OCI-M2 (cell line): ENCODE measurements at regions not wholly inside any gene's neighbourhood (a gene's known extent, or its start where the extent isn't known, plus 50 kb on each side); places are given as distances from the start of the nearest gene placed in this dataset.
"Not testable (repeated sequence)": the region's sequence is repeated elsewhere in the genome, so short reads cannot be mapped to it uniquely, and the experiment has no call there.

Experiments
- DNase-seq: peaks from one replicate; lab custom pipeline; 2025; ENCODE audit not compliant: unreplicated experiment; lab: John Stamatoyannopoulos, UW

DNA sequence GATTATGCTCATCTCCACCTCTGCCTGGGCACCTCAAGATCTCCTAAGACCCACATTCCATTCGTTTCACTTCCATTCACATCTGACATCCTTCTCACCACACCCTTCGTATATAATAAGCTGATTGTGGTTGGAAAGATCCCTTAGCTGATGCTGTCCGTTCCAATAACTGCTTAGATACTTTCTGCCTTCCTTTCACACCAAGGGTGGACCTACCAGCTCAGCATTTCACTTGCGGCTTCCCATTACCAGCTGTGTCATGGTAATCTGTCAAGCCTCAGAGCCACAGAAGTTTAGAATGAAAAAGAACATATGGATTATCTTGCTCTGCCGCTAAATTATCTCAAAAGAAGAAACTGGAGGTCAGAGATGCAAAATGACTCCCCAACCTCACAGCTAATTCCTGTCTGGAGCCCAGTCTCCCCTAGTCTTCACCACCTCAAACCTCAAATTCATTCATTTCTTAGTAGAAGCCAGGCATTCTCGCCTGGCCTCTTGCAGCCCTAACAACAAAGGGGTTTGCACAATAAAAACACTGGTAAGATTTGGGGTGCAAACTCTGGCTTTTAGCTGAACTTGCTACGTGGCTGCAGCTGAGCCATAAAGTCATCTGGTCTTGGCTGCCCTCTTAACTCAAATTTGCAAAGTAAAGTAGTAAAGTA, 182.8 kb upstream of the HS3ST3A1 start:
- DNase-seq = no peak

DNA sequence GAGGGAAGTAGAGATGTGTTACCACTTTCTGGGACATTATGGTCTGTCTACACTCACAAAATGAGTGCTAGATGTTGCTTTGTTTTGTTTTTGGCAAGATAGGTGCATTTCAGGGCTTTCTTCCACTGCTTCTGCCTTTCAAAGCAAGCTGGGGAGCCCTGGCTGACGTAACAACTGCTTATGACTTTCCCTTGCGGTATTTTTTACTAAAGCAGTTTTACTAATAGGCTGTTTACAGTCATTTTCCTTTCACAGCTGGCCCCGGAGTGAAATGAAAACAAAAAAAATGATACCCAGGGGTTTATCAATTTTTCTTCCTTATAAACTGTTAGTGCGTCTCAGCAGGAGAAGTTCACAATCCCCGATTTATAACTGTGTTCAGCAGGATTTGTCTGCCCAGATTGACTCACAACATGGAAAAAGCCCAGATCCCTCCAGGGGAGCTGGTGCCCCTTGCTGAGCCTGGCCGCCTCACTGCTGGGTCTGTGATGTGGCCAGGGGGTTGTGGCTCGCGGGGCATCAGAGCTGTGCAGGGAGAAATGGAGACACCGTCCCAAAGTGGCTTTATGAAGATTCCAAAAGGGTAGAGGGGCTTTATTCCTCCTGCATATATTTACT, 184.4 kb upstream of the HS3ST3A1 start:
- DNase-seq = no peak

DNA sequence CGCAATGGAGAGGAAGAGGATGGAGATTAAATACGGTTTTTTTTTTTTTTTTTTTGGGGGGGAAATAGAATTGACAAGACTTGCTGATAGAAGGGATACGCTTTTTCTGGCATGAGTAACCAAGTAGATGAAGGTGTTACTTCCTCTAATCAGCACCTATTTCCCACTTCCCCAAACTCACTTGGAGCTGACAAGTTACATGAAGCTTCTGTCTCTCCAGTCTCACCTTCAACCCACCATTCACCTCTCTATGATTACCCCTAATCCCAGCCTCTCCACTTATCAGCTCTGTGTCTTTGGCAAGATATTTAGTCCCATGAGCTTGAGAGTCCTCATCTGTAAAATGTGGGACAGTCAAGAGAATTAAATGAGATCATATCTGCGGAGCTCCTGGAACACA, 185.9 kb upstream of the HS3ST3A1 start:
- DNase-seq = no peak

DNA sequence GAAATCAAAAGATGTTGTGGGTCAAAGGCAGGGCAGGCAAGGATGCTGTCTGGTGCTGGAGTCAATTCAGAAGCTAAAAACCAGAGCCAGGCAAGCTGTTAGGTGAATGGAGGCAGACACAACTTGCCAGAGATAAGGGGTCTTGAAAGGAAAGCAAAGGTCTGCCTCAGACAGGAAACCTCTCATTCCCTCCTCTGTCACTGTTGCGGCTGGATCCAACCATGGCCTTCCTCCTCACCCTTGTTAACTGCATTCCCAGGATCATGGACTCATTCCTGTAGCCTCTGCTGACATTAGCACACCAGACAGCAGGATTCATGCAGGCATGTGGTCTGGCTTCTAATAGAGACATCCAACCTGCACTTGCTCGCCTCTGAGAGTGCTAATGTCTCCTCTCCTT, 186.7 kb upstream of the HS3ST3A1 start:
- DNase-seq = no peak

DNA sequence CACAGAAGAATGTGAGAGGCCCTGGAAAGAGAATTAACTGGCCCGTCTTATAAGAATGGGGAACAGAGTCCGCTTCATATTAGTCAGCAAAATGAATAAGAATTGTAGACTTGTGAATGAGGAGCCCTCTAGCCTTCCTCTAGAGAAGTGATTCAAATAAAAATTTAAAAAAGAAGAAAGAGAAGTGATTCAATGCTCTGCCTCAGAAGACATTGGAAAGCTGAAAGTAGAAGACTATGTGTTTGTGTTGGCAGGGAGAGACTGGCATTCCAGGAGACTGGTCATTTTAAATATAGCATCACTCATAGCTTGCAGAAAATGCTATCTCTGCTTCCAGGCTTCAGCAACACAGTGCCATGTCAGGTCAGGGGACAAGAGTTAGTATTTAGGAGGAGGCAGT, 190.6 kb upstream of the HS3ST3A1 start:
- no peak for DNase-seq

DNA sequence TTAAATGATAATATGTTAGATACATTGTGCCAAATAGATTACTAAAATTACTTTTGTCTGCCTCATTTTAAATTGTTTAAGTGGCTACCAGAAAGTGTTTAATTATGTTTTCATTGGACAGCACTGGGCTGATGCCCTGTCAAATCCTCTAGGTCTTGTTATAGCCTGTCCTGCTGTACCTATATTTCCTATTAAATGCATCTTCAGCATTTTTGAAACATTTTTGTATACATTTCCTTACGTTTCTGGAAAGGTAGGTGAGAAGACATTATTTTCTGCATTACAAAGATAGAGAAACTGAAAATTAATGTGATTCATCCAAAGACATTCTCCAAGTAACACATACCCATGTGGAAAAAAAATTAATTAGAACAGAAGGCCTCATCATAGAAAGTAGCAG, 192.2 kb upstream of the HS3ST3A1 start:
- DNase-seq = no peak

DNA sequence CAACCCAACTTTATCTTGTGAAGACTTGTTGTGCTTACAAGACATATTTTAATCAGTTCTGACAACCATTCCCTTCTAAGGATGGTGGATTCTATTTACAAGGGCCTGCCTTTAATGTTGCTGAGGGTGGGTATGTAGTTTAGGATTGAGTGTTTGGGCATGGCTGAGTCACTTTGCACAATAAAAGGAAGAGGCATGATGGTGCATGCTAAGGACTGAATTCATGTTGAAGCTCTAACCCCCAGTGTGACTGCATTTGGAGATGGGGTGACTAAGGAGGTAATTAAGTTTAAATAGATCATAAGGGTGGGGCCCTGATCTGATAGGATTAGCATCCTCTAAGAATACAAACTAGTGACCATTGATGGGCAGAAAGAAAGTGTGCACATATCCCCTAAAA, 196.1 kb upstream of the HS3ST3A1 start:
- DNase-seq = no peak

DNA sequence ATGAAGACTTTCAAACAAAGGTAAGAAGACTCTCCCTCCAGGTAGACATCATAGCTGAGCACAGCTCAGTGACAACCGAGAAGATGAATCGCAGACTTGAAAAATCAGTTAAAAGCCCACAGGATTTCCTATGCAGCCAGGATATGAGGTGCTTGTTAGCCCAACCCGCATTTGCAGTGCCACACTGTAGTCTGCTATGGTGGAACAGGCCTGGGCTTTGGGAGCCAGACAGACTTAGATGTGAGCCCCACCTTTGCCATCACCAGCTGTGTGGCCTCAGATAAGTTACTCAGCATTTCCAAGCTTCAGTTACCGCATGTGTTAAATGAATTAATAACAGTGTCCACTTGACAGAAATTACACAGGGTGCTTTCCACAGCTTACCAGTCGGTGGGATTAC, 204.4 kb upstream of the HS3ST3A1 start:
- DNase-seq = no peak

DNA sequence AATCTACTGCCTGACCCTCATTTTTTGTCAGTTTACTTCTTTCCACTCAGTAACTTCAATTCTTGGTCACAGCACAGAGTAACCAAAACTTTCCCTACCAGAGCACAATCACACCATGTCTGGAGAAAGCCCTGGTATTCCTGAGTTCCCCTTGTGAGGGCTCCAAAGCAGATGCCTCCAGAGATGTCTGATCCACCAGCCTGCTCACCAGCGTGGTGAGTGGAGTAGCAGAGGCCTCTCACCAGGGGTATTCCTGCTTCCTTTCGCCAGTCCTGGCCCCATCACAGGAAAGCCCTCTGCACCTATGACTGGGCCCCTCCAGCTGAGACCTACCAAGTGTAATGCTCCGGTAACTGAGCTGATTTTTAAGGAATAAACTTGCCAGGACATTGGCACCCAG, 205.4 kb upstream of the HS3ST3A1 start:
- DNase-seq = no peak

DNA sequence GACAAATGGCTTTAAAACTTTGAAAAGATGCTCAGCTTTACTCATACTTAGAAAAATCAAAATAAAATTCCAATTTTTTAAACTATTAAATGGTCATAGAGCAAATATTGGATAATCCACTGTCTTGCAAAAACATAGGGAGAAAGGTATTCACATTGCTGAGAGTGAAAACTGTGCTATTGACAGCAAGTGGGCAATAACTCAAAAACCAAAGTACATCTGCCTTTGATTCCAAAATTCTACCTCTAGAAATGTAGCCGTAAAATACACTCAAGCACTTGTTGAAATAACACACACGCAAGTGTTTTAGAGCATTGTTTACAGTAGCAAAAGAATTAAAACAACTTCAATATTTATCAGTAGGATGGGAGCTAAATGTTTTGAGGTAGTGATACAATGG, 210.6 kb upstream of the HS3ST3A1 start:
- no peak for DNase-seq

DNA sequence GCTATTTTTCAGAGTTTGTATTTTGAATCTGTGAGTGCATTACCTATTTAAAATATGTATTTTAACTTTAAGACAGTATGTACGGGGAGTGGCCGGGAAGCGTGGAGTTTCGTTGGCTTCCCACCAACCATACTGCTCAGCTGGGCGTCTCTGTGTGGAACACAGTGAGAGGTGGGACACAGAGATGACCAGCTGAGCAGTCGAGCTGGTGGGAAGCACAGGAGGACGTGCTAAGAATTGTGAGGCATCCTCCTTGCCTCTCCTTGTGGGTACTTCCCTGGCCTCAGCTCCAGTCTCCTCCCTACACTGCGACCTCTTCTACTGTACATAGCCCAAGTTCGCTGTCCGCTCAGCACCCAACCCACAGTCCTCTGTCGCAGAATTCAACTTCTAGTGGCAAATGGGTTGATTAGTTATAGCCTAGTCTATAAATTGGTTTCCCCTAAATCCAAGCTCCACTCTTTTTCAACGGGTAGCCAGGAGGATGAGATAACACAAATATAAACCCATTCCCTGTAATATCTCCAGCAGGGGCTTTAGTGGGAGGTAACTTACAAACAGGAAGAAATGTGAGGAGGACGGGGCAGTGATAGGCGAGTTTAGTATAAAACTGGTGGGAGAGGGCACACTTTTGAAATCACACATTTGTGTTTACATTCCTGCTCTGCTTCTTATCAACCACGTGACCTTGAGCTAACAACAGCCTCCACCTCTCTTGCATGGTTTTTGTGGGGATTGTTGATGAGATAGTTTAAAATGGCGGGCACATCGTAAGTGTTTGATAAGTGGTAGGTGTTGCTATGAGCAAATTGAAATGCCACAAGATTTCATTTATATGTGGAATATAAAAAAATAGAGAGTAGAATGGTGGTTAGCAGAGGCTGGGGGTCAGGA, 211.9 kb upstream of the HS3ST3A1 start:
- DNase-seq = no peak

DNA sequence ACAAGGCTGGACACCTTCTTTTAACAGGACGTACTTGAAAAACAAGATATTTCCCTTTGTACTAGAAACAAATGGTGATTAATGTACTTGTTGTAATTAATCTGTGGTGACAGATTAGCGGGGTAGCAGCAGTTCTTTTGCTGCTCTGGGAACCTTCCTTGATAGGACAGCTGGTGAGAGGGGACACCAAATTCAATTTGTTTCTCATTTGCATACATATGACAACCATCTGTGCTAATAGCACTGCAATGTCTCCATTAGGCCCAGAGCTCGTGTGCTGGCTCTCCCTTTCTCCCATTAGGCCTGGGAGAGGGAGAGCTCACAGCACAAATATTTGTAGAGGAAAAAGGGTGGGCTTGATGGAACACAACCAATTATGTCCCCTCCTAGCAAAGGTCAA, 221.0 kb upstream of the HS3ST3A1 start:
- DNase-seq = no peak

DNA sequence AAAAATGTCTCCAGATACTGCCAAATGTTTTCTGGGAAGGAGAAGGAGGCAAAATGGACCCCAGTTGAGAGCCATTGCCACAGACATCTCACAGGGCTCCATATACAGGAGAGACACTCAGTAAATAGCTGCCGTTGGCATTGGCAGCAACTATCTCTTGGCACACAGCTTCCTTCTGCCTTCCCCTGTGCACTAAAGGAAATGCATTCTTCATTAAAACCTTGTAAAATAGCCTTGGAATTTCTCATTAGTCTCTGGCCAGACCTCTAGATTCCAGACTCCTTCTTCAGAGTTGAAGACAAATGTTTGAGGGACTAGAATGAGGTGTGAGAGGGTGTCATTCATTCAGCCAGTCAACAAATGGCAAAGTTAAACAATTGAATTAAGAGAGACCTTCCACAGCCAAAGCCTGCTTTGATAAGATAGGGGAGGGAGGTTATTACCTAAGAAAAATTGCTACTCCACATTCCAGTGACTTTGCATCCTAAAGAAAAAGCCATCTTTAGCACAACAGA, 223.9 kb upstream of the HS3ST3A1 start:
- no peak for DNase-seq

DNA sequence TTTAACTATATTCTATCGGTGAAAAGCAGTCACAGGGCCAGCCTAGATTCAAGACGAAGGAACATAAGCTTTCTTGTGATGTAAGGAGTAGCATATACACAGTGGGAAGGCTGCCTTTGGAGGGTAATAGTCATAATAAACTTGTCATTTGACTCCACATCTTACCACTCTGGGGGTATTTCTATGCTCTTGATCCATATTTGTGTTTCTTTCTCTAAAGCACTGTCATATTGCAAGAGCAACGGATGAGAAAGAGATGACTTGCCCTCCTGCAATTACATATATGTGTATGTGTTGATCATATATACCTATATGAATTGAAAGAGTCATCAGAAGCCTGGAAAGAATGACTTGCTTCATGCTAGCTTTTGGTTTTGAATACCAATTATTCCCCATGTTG, 225.4 kb upstream of the HS3ST3A1 start:
- no peak for DNase-seq

DNA sequence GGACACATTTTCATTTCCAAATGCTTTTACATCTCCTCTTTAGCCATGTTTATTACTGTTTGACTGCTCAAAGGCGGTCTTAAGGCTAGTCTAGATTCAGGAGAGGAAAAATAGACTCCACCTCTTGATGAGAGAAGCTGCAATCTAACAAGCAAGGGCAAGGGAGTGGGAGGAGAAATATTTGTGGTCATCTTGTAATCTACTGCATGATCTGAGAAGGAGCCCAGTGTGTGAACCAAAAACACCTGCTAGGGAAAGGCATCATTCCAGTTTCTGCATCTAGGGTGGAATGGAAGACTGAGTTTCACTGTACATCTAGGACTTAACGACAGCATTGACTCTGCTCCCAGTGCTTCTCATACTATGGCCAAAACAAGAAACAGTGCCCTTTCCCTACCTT, 232.2 kb upstream of the HS3ST3A1 start:
- no peak for DNase-seq

DNA sequence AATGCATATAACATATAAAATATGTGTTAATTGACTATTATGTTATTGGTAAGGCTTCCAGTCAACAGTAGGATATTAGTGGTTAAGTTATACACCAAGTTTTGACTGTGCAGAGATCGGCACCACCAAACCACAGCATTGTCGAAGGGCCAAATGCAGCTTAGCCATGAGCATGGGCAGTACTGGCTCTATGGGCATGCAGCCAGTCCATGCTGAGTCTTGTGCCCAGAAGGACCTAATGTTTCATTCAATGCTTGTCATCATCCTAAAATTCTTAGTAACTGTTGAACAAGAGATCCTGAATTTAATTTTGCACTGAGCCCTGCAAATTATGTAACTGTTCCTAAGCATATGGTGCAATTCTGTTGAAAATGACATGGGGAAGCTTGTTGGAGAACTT, 233.4 kb upstream of the HS3ST3A1 start:
- no peak for DNase-seq

DNA sequence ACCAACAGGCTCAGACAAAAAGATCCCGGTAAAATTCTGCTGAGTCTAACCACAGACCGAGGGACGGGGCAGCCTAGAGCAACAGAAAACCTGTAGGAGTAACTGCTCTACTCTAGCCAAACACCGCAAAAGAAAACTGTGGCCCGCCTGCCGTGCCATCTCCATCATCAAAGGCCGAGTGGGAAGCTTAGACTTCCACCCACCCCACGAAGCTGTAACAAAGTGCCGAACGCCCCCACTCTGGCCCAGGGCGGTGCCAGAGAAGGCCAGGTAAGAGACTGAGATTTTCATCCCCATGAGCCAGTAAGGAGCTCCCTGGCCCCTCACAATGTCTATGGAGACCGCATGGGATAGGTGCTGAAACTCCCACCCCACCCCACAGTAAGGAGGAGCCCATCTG, 231.9 kb upstream of the COX10 start:
- DNase-seq = no peak

DNA sequence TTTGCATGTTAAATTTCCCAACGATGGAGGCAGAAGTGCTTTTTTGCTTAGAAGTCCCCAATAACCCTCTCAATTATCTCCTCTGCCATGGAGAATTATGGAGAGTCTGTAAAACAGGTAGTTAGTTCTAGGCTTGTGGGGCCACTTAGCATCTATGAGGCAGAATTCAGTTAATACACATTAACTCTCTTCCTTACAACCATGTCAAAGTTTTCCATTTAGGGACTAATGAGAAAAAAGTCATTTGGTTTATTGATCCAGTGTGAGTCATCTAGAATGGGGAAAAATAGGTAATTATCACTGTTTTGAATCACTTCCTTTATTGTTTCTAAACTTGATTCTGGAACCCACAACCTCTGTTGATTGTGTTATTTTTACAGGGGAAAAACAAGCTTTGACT, 229.1 kb upstream of the COX10 start:
- DNase-seq = no peak

DNA sequence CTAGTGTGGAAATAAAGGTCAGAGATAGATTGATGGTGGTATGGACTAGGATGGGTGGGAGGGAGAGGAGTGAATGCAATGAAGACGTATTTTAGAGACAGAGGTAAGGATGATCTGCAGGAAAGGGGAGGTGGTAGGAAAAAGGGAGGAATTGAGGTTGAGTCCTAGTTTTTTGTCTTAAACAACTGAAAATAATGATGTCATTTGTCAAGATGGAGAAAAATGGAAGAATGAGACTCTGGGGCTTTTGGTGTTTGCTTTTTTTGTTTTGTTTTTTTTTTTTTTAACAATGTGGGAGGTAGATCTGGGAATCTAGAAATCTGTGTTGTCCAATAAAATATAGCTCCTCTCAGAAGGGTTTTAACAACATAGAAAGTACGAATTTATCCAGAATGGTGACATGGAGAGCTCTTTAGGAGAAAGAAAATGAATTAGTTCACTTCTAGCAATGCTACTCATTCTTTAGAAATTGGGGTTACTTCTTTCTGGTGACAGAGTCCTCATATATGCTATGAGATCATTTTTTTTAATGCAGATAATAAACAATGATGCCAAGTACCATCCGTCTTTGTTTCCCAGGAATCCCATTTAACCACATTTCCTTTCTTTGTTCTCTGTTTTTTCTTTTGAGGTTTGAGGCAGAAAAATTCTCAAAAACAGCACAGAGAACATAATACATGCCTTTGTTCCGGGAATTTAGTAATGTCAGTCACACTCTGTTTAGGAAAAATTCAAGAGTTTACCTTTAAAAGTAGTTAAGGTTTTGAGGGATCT, 225.3 kb upstream of the COX10 start:
- DNase-seq = no peak

DNA sequence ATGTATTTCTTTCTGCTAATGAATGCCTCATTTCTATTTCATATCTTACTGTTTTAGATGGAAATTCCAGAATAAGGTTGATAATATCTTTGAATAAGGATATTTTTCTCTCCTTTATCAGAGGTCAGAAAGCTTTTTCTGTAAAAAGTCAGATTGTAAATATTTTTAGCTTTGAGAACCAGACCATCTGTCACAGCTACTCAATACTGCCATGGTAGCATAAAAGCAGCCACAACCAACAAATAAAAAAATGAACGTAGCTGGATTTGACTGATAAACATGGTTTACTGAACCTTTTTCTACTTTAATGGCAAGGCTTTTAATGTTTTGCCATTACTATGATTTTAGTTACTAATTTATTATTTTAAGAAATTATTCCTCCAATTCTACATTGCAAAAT, 217.4 kb upstream of the COX10 start:
- no peak for DNase-seq

DNA sequence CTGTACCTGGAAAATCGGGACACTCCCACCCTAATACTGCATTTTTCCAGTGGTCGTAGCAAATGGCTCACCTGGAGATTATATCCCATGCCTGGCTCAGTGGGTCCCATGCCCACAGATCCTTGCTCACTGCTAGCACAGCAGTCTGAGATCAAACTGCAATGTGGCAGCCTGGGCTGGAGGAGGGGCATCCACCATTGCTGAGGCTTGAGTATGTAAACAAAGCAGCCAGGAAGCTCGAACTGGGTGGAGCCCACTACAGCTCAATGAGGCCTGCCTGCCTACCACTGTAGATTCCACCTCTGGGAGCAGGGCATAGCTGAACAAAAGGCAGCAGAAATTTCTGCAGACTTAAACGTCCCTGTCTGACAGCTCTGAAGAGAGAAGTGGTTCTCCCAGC, 213.6 kb upstream of the COX10 start:
- not testable (repeated sequence) for DNase-seq
